IPS-18a (cell line): ENCODE measurements at regions not wholly inside any gene's neighbourhood (a gene's known extent, or its start where the extent isn't known, plus 50 kb on each side); places are given as distances from the start of the nearest gene placed in this dataset.

Experiments
- H3K27ac ChIP-seq: one replicate; pipeline ENCODE4 v1.5.1; 2013; ENCODE audit warnings: low read length
- H3K27me3 ChIP-seq: one replicate; pipeline ENCODE4 v1.6.1; 2013; ENCODE audit warnings: mild to moderate bottlenecking, low read length; ENCODE audit not compliant: control insufficient read depth, insufficient read depth
- H3K36me3 ChIP-seq: one replicate; pipeline ENCODE4 v1.6.1; 2013; ENCODE audit warnings: low read depth, low read length; ENCODE audit not compliant: control insufficient read depth
- H3K4me1 ChIP-seq: one replicate; pipeline ENCODE4 v1.6.1; 2013; ENCODE audit warnings: low read depth, low read length; ENCODE audit not compliant: control insufficient read depth
- H3K4me3 ChIP-seq: one replicate; pipeline ENCODE4 v1.5.1; 2013; ENCODE audit warnings: low read length
- H3K9ac ChIP-seq: one replicate; pipeline ENCODE4 v1.6.1; 2013; ENCODE audit warnings: mild to moderate bottlenecking, low read length, moderate library complexity
- H3K9me3 ChIP-seq: one replicate; pipeline ENCODE4 v1.6.1; 2013; ENCODE audit warnings: low read depth, low read length; ENCODE audit not compliant: control insufficient read depth

DNA sequence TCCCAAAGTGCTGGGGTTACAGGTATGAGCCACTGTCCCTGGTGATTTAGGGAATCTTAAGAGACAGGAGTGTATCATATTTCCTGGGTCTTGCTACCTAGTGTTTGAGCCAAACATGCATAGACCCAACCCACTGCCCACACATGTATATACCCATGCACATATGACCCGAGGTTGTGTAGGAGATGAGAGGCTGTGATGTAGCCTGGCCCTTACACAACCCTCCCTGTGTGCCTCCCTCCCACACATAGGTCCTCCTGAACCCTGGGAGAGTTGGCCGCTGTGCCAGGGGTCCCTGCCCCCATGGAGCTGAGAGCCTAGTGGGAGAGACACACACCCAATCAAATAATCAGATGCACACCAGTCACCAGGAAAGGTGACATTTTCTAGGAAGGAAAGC is 365.9 kb downstream of the ZNF536 start:
- no peaks in the 10 kb centered on the region for H3K27me3 ChIP-seq

DNA sequence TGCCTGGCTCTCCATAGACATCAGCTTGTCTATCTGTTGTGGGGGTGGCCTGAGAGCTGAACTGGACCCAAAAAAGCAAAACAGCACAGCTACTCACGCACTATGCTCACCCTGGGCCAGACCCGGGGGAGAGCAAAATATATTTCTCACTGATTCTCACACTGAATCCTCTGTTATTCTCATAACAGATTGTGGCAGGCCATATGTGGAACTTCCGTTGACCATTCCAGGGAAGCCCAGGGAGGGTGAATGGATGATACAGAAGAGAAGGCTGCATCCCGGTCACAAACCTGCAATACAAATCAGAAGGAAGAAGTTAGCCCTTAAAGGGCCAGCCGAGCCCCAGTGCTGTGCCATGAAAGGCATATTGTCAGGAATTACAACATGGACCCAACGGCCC is 362.5 kb downstream of the ZNF536 start:
- no peaks in the 10 kb centered on the region for H3K9me3 ChIP-seq
- no peak overlapping the region for H3K27ac ChIP-seq
- no peak overlapping the region for H3K9ac ChIP-seq
- H3K4me1 ChIP-seq: no peaks in the 10 kb centered on the region
- H3K4me3 ChIP-seq: no peak overlapping the region
- no peaks in the 10 kb centered on the region for H3K36me3 ChIP-seq
- no peaks in the 10 kb centered on the region for H3K27me3 ChIP-seq

More for the DNA sequence above, 365.9 kb downstream of the ZNF536 start:
- H3K36me3 ChIP-seq: no peaks in the 10 kb centered on the region
- H3K9ac ChIP-seq: no peak overlapping the region
- no peaks in the 10 kb centered on the region for H3K9me3 ChIP-seq
- no peaks in the 10 kb centered on the region for H3K4me1 ChIP-seq
- no peak overlapping the region for H3K4me3 ChIP-seq
- H3K27ac ChIP-seq: no peak overlapping the region

DNA sequence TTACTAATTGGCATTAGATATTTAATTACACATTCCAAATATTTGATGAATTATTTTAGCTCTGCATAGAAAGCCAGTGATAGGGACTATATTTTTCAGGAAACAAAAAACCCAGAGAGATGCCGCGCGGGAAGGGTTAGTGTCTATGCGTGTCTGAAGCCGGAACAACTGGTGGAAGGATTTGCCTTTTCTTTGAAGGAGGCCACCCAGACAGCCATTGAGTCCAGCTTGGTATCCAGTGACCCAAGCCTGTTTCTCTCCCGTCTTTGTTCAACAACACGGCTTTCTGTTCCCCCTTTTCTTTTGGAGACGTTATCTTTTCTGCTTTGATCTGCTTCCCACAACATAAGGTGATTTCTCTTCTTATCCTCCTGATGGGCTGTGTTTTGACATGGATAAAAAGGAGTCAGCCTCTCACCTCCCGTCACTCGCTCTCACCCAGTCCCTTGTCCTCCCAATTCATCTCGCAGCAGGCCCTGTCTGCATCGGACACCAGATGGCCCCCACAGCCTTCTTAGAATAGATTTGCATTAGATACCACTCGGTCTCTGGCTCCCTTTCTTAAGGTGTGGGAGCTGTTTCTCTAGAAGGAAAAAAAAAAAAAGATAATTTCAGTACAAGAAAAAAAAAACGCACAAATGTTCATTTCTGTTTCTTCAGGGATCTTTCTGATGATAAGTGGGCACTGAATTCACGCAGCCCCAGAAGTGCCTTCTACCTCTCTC is 361.8 kb downstream of the ZNF536 start:
- no peak overlapping the region for H3K27ac ChIP-seq
- no peak overlapping the region for H3K4me3 ChIP-seq
- H3K9ac ChIP-seq: no peak overlapping the region
- H3K27me3 ChIP-seq: no peaks in the 10 kb centered on the region
- no peaks in the 10 kb centered on the region for H3K9me3 ChIP-seq
- no peaks in the 10 kb centered on the region for H3K4me1 ChIP-seq
- no peaks in the 10 kb centered on the region for H3K36me3 ChIP-seq

- H3K36me3 ChIP-seq: no peaks in the 10 kb centered on the region
- H3K9ac ChIP-seq: no peak overlapping the region
- no peaks in the 10 kb centered on the region for H3K4me1 ChIP-seq
- no peaks in the 10 kb centered on the region for H3K27me3 ChIP-seq
- no peaks in the 10 kb centered on the region for H3K9me3 ChIP-seq
- no peak overlapping the region for H3K27ac ChIP-seq
- no peak overlapping the region for H3K4me3 ChIP-seq
Measured at GRCh38 chr19:30731591-30731990, 359.4 kb downstream of the ZNF536 start.

- Histone ChIP-seq H3K36me3 (no peaks in the 10 kb centered on the region), H3K27me3 (no peaks in the 10 kb centered on the region)
Measured at GRCh38 chr19:30729451-30729850, 357.3 kb downstream of the ZNF536 start.

DNA sequence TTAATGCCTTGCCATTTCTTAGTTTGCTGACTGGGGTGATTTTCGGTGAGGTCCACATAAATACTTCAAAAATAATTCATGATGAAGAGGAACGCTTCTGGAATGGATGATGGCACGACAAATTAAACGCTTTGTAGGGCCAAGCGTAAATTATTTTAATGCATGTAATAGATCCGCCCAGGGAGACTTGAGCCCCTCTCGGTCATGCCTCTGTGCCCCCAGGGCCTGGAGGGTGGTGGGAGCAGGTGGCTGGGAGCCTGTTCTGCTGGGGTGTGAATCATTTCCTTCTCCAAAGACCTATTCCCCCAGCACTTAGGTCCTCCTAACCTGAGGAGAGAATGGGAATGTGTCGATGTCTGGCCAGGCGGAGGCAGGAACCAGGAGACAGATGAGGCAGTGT is 350.6 kb downstream of the ZNF536 start:
- Histone ChIP-seq H3K9ac (no peak overlapping the region), H3K27ac (no peak overlapping the region), H3K4me3 (no peak overlapping the region), H3K36me3 (no peaks in the 10 kb centered on the region), H3K4me1 (peaks cover 8% of the 10 kb centered on the region), H3K9me3 (no peaks in the 10 kb centered on the region), H3K27me3 (peaks cover 11% of the 10 kb centered on the region)

More at GRCh38 chr19:30729451-30729850, 357.3 kb downstream of the ZNF536 start:
- no peak overlapping the region for H3K27ac ChIP-seq
- no peak overlapping the region for H3K4me3 ChIP-seq
- no peaks in the 10 kb centered on the region for H3K4me1 ChIP-seq
- no peak overlapping the region for H3K9ac ChIP-seq
- H3K9me3 ChIP-seq: no peaks in the 10 kb centered on the region

DNA sequence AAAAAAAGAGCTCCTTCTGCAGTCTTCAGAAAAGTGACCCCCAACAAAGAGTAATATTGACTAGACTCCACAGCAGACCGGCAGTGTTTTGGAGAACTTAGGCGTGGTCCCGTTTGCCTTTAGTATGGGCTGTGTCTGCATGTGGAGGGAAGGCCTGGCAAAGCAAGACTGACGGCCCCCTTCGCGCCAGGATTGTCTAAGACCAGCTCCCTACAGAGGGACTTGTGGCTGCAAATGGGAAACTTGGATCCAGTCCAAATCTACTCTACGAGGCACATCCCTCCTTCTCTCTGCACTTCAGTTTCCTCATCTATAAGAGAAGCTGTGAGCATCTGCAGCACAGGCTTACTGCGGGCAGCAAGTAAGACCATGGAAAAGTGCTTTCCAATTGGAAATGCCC is 350.0 kb downstream of the ZNF536 start:
- H3K27me3 ChIP-seq: peaks cover 11% of the 10 kb centered on the region
- H3K4me1 ChIP-seq: peaks cover 8% of the 10 kb centered on the region
- H3K9me3 ChIP-seq: no peaks in the 10 kb centered on the region
- H3K9ac ChIP-seq: no peak overlapping the region
- no peak overlapping the region for H3K4me3 ChIP-seq
- H3K27ac ChIP-seq: no peak overlapping the region
- H3K36me3 ChIP-seq: no peaks in the 10 kb centered on the region

DNA sequence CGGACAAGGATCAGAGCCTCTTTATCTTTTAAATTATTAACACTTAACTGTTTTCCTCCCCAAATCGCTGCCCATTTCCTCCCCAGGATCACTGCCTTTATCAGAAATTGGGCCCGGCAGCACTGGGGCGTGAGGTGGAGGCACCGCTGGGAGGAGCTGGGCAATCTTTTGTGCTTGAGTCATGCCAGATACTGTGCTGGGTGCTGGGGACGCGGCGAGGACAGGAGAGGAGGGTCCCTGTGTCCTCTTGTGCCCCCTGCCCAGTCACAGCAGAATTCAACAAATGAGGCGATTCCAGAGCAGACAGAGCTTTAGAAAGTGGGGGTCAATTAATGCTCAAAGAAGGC is 347.8 kb downstream of the ZNF536 start:
- no peaks in the 10 kb centered on the region for H3K36me3 ChIP-seq
- peaks cover 11% of the 10 kb centered on the region for H3K27me3 ChIP-seq
- H3K4me3 ChIP-seq: peak overlapping the region; percentile 57
- no peaks in the 10 kb centered on the region for H3K9me3 ChIP-seq
- peaks cover 8% of the 10 kb centered on the region for H3K4me1 ChIP-seq
- no peak overlapping the region for H3K27ac ChIP-seq
- peak overlapping the region; percentile 24 for H3K9ac ChIP-seq

- Histone ChIP-seq H3K27ac (no peak overlapping the region), H3K9ac (peak overlapping the region; percentile 24)
Measured at GRCh38 chr19:30719189-30719998, 347.2 kb downstream of the ZNF536 start.

DNA sequence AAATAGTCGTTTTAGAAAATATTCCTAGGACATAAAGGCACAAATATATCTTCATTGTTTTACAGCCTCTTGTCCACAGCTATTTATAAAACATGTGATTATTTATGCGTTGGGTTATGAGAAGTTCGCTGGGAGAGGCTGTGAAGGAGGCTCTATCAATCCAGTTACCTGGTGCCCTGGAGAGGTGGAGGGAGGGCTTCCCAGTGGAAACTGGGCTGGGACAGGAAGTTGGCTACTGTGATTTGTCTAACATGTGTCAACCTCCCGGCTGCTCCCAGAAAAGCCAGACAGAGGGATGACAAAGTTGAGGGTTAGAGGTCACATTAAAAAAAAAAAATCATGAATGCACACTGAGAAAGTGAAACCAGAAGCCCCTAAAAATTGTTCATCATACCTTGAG is 346.5 kb downstream of the ZNF536 start:
- H3K4me3 ChIP-seq: no peak overlapping the region
- no peak overlapping the region for H3K9ac ChIP-seq
- H3K9me3 ChIP-seq: no peaks in the 10 kb centered on the region
- H3K27ac ChIP-seq: no peak overlapping the region
- peaks cover 11% of the 10 kb centered on the region for H3K27me3 ChIP-seq
- H3K4me1 ChIP-seq: peaks cover 8% of the 10 kb centered on the region
- no peaks in the 10 kb centered on the region for H3K36me3 ChIP-seq

More at GRCh38 chr19:30719189-30719998, 347.2 kb downstream of the ZNF536 start:
- Histone ChIP-seq H3K4me3 (peak overlapping the region; percentile 57), H3K36me3 (no peaks in the 10 kb centered on the region), H3K4me1 (peaks cover 8% of the 10 kb centered on the region), H3K9me3 (no peaks in the 10 kb centered on the region), H3K27me3 (peaks cover 11% of the 10 kb centered on the region)

DNA sequence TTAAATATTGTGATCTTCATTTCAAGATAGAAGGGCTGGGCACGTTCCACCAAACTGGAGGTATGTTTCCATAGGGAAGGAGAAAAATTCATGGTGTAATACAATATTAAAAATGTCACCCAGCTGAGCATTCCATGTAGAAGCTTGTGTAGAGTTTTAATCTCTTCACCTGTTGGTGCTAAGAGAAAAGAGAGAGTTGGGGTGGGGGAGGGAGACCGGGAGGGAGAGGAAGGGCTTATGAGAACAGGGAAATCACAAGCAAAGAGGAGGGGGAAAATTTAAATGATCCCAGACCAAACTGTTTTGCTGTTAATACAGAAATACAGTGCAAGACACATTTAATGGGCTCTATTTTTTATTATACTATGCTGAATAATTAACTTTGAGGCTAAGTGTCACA is 345.8 kb downstream of the ZNF536 start:
- Histone ChIP-seq H3K36me3 (no peaks in the 10 kb centered on the region), H3K4me3 (no peak overlapping the region), H3K4me1 (peaks cover 8% of the 10 kb centered on the region), H3K9ac (no peak overlapping the region), H3K9me3 (no peaks in the 10 kb centered on the region), H3K27ac (no peak overlapping the region), H3K27me3 (peaks cover 11% of the 10 kb centered on the region)

GRCh38 chr19:30717381-30717780 is 345.2 kb downstream of the ZNF536 start:
- Histone ChIP-seq H3K36me3 (no peaks in the 10 kb centered on the region), H3K27me3 (peaks cover 11% of the 10 kb centered on the region), H3K4me3 (no peak overlapping the region), H3K9ac (no peak overlapping the region), H3K4me1 (peaks cover 8% of the 10 kb centered on the region), H3K27ac (no peak overlapping the region), H3K9me3 (no peaks in the 10 kb centered on the region)
